Activated CD8-positive, alpha-beta T cell treated with anti-CD3 and anti-CD28 coated beads for 36 hours (primary cell): ENCODE measurements at regions not wholly inside any gene's neighbourhood (a gene's known extent, or its start where the extent isn't known, plus 50 kb on each side); places are given as distances from the start of the nearest gene placed in this dataset.

Source experiments
- ATAC-seq: fragments of 200-7000 bp; cut with Tn5 transposase; one replicate; pipeline ENCODE4 v1.10.0; 2021; ENCODE audit warnings: mild to moderate bottlenecking, moderate library complexity
- CTCF ChIA-PET: fragments of 350-600 bp; sonication (Branson Sonifier 250); formaldehyde crosslinking; loops from one replicate; lab custom pipeline; 2021; ENCODE audit warnings: antibody characterized with exemption; lab: Charles Lee
- POLR2A ChIA-PET: fragments of 350-600 bp; sonication (Branson Sonifier 250); formaldehyde crosslinking; loops from one replicate; lab custom pipeline; 2021; ENCODE audit warnings: antibody characterized with exemption; lab: Charles Lee
- DNase-seq: peaks from one replicate; pipeline ENCODE4 v3.0.0-alpha.2; 2020
- H3K27ac Mint-ChIP-seq: one replicate; pipeline ENCODE4 v1.8.0; 2021; ENCODE audit warnings: mild to moderate bottlenecking, mixed read lengths
- H3K27me3 Mint-ChIP-seq: one replicate; pipeline ENCODE4 v1.8.0; 2021; ENCODE audit warnings: mixed read lengths
- H3K36me3 Mint-ChIP-seq: one replicate; pipeline ENCODE4 v1.8.0; 2021; ENCODE audit warnings: low read depth, mixed read lengths
- H3K4me1 Mint-ChIP-seq: one replicate; pipeline ENCODE4 v1.8.0; 2021; ENCODE audit warnings: low read depth, mixed read lengths
- H3K4me3 Mint-ChIP-seq: one replicate; pipeline ENCODE4 v1.8.0; 2021; ENCODE audit warnings: mild to moderate bottlenecking, moderate library complexity, mixed read lengths
- H3K9me3 Mint-ChIP-seq: one replicate; pipeline ENCODE4 v1.8.0; 2021; ENCODE audit warnings: mixed read lengths
- intact Hi-C: fragments of 100-400 bp; cut with micrococcal nuclease; formaldehyde crosslinking; loops from one replicate; pipeline ENCODE4 v1.10.0; 2022
- TF ChIP-seq, protein P1 (sequence below): fragments of 200-600 bp; IDR thresholded peaks from one replicate; pipeline ENCODE4 v1.8.0; 2022; ENCODE audit warnings: antibody characterized with exemption, mild to moderate bottlenecking

- H3K36me3 Mint-ChIP-seq = no peaks in the 10 kb centered on the region
- H3K9me3 Mint-ChIP-seq = peaks cover 10% of the 10 kb centered on the region
- no peak for DNase-seq
- ATAC-seq = no peak
- ChIA-PET POLR2A (no interaction called here), CTCF (no interaction called here)
- H3K4me3 Mint-ChIP-seq = no peak overlapping the region
- TF ChIP-seq, protein P1, sequence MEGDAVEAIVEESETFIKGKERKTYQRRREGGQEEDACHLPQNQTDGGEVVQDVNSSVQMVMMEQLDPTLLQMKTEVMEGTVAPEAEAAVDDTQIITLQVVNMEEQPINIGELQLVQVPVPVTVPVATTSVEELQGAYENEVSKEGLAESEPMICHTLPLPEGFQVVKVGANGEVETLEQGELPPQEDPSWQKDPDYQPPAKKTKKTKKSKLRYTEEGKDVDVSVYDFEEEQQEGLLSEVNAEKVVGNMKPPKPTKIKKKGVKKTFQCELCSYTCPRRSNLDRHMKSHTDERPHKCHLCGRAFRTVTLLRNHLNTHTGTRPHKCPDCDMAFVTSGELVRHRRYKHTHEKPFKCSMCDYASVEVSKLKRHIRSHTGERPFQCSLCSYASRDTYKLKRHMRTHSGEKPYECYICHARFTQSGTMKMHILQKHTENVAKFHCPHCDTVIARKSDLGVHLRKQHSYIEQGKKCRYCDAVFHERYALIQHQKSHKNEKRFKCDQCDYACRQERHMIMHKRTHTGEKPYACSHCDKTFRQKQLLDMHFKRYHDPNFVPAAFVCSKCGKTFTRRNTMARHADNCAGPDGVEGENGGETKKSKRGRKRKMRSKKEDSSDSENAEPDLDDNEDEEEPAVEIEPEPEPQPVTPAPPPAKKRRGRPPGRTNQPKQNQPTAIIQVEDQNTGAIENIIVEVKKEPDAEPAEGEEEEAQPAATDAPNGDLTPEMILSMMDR = no peak
- H3K27ac Mint-ChIP-seq = no peak overlapping the region
- intact Hi-C loops = no loop called here
- H3K27me3 Mint-ChIP-seq = no peaks in the 10 kb centered on the region
- no peaks in the 10 kb centered on the region for H3K4me1 Mint-ChIP-seq
Measured at GRCh38 chr2:76050196-76050595, 339.5 kb upstream of the GCFC2 start.

GRCh38 chr2:76044701-76045100 is 334.0 kb upstream of the GCFC2 start:
- CTCF ChIA-PET = no interaction called here
- no peak overlapping the region for H3K27ac Mint-ChIP-seq
- no peak overlapping the region for H3K4me3 Mint-ChIP-seq
- DNase-seq (no peak), ATAC-seq (no peak)
- TF ChIP-seq, protein P1 = no peak
- H3K36me3 Mint-ChIP-seq = no peaks in the 10 kb centered on the region
- H3K27me3 Mint-ChIP-seq = no peaks in the 10 kb centered on the region
- intact Hi-C loops = no loop called here
- peaks cover 9% of the 10 kb centered on the region for H3K9me3 Mint-ChIP-seq
- H3K4me1 Mint-ChIP-seq = no peaks in the 10 kb centered on the region
- POLR2A ChIA-PET = no interaction called here

GRCh38 chr2:76039505-76039904 is 328.8 kb upstream of the GCFC2 start:
- ChIA-PET POLR2A (no interaction called here), CTCF (no interaction called here)
- Mint-ChIP-seq H3K9me3 (peaks cover 2% of the 10 kb centered on the region), H3K4me3 (no peak overlapping the region), H3K27me3 (no peaks in the 10 kb centered on the region), H3K36me3 (no peaks in the 10 kb centered on the region), H3K4me1 (no peaks in the 10 kb centered on the region), H3K27ac (no peak overlapping the region)
- TF ChIP-seq, protein P1 = no peak
- DNase-seq (no peak), ATAC-seq (no peak)
- intact Hi-C loops = no loop called here

DNA sequence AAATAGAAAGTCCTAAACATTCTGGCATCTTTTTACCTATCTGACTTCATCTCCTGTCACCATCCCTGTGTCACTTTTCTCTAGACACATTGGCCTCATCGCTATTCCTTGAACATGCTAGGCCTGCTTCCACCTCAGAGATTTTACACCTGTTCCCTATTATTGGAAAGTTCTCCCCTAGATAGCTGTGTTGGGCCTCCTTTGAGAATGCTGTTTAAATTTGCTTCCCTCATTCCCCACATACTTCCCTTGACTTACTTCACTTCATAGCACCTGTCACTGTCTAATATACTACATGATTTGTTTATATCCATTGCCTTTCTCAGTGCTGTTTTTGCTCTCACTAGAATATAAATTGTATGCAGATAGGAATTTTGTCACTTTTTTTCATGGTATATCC is 317.0 kb upstream of the GCFC2 start:
- Mint-ChIP-seq H3K4me3 (no peak overlapping the region), H3K36me3 (no peaks in the 10 kb centered on the region), H3K9me3 (peaks cover 16% of the 10 kb centered on the region), H3K27me3 (no peaks in the 10 kb centered on the region), H3K4me1 (no peaks in the 10 kb centered on the region), H3K27ac (no peak overlapping the region)
- intact Hi-C loops = loop anchor here (2.0 kb wide), 1 partner anchor 27 kb away; no protein-coding TSS in a partner anchor
- DNase-seq = no peak
- TF ChIP-seq, protein P1 = no peak
- ATAC-seq = no peak
- POLR2A ChIA-PET = no interaction called here
- CTCF ChIA-PET = no interaction called here

DNA sequence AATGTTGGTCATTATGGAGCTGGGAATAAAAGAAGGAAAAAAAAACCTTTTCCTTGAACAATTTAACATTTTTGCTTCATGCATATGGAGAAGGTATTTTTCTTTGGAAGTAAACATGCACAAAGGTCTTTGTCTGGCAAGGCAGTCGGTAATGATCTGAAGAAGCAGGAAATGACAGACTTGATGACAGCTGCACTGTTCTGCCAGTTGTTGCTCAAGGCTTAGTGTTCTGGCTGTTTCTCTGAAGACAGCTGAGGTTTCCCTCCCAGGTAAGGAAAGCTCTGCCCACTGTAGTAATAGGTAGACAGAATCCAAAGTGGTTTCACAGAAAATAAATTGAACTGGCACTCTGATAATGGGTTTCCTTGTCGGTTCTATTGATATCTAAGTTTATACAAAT is 308.4 kb upstream of the GCFC2 start:
- Mint-ChIP-seq H3K4me3 (no peak overlapping the region), H3K27me3 (no peaks in the 10 kb centered on the region), H3K9me3 (peaks cover 2% of the 10 kb centered on the region), H3K36me3 (no peaks in the 10 kb centered on the region), H3K4me1 (no peaks in the 10 kb centered on the region), H3K27ac (no peak overlapping the region)
- TF ChIP-seq, protein P1 = no peak
- ATAC-seq = no peak
- no peak for DNase-seq
- CTCF ChIA-PET = no interaction called here
- intact Hi-C loops = no loop called here
- POLR2A ChIA-PET = no interaction called here
